SK-N-SH treated with all-trans-retinoic acid at 6 μM for 48 hours (cell line): ENCODE measurements at regions not wholly inside any gene's neighbourhood (a gene's known extent, or its start where the extent isn't known, plus 50 kb on each side); places are given as distances from the start of the nearest gene placed in this dataset.
"Not testable (repeated sequence)": the region's sequence is repeated elsewhere in the genome, so short reads cannot be mapped to it uniquely, and the experiment has no call there.

ENCODE experiments used
- ATAC-seq: fragments of 200-7000 bp; cut with Tn5 transposase; 3 replicates; pipeline ENCODE4 v1.9.1; 2020; ENCODE audit warnings: mild to moderate bottlenecking, moderate library complexity
- ISL1 ChIP-seq: fragments of 250-450 bp; sonication (Bioruptor Pico); IDR thresholded peaks from 2 replicates; pipeline ENCODE4 v2.1.2; 2022; ENCODE audit warnings: mild to moderate bottlenecking, moderate library complexity

DNA sequence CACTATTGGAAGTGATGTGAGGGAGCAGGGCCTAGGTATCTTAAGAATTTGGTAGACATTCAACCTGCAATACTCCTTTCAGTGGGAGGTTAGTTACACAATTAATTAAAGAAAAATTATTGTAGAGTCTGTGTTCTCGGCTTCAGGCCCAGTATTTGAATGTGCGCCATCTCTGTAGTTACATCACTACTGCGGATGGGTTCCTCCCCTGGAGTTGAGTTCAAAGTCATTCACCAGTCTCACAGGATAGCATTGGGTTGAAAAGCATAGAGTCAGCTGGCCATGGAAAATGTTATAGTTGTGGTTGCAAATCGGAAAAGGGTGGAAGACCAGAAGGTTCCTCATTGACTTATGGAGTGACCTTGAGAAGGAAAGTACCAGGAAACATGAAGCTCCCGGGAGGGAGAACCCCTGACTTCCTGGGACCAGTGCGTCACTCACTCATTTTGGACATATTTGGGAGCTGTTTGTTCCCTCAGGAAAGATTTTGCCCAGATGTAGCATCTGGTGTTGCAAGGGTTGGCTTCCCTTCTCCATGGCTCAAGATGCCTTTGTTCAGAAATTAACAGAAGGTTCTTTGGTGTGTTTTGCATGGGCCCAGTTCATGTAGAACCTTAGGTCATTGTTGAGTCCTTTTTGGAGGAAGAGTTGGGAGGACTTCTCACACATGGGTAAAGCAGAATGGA, 111.8 kb downstream of the SRGAP2 start:
- not testable (repeated sequence) for ATAC-seq

DNA sequence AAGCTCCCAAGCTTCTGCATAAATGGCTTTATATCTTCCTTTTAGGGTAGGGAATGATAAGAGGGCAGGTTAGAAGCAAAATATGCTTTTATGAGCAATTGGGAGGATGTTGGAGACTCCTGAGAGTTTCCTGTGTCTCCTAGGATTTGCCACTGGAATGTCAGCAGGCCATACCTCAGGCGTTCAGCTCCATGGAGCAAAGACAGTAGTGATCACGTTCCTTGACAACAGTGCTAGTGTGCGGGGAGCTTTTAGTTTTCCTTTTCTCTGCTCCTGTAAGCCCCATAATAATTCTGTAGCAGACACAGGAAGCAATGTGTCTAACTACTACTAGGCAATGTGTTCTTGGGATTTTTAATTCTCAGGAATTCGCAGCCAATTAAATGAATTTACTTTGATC, 113.6 kb downstream of the SRGAP2 start:
- ATAC-seq = peak; percentile 21; the same call in 1 of the 3 replicates

GRCh38 chr1:206317878-206318514, 114.7 kb downstream of the SRGAP2 start:
- peak; percentile 71 for ATAC-seq

- ATAC-seq = peak; percentile 53
These were observed 116.9 kb downstream of the SRGAP2 start for GRCh38 chr1:206320227-206320626.

DNA sequence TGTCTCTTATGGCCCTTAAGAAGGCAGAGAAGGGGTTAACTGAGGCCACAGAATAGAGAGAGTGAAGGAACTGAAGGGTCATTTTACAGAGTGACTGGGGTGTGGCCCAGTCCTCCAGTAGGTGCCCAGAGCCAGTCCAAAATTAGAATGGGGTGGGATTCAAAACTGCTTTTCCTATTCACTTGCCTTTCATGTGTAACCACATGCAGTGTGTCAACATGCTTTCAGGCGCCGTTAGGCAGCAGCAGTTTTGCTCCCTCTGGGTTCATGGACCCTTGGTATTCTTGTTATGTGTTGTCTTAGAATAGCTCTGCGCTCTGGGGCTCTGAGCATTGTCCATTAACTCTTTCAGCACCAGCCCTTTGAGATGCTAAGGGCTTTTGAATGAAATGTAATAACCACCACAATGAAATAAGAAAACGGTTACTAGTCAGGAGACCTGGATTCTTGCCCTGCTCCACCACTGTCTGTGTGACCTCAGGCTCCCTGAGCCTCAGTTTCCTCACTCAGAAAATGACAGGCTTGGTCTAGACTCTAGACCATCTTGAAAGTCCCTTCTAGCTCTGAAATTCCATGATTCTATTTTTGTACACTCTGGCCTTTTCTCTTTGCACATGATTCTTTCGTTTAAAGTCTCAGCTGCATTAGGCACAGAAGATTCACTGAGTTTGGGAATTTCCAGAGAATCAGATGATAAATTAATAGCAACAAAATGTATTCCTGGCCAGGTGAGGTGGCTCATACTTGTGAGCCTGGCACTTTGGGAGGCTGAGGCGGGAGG, 123.0 kb downstream of the SRGAP2 start:
- peak; percentile 73 for ATAC-seq

DNA sequence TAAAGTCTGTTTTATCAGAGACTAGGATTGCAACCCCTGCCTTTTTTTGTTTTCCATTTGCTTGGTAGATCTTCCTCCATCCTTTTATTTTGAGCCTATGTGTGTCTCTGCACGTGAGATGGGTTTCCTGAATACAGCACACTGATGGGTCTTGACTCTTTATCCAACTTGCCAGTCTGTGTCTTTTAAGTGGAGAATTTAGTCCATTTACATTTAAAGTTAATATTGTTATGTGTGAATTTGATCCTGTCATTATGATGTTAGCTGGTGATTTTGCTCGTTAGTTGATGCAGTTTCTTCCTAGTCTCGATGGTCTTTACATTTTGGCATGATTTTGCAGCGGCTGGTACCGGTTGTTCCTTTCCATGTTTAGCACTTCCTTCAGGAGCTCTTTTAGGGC, 128.3 kb downstream of the SRGAP2 start:
- ATAC-seq = not testable (repeated sequence)

DNA sequence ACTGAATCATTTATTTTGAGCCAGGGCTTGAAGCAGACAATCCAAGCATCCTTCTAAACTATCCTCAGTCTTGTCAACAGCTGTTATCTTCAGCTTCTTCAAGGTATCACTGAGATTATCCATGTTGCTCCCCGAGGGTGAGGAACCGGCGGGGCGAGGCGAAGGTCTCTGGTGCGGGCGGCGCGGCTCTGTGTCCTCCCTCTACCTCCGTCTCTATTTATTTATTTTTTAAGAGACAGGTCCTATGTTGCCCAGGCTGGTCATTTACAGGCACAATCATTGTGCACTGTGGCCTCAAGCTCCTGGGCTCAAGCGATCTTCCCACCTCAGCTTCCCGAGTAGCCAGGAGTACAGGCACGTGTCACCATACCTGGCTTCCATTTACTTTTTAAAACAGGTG, 130.0 kb downstream of the SRGAP2 start:
- ATAC-seq = not testable (repeated sequence)

- peak; percentile 13; the same call in 2 of the 3 replicates for ATAC-seq
These were observed 130.6 kb downstream of the SRGAP2 start for GRCh38 chr1:206333897-206334296.

- ATAC-seq = peak; percentile 17; the same call in 2 of the 3 replicates
- peak; percentile 29; the same call in 1 of the 2 replicates for TF ChIP-seq ISL1 (CRISPR knock-in tag)
- TF ChIP-seq, all 23 proteins: peak for 1; not testable (repeated sequence) for 22
These were observed 131.1 kb downstream of the SRGAP2 start for GRCh38 chr1:206334481-206334880.

- not testable (repeated sequence) for ATAC-seq
These were observed 131.8 kb downstream of the SRGAP2 start for GRCh38 chr1:206335162-206335561.

GRCh38 chr1:206335875-206336846, 132.8 kb downstream of the SRGAP2 start:
- peak; percentile 61 for ATAC-seq

- peak; percentile 72 for ATAC-seq
These were observed 133.3 kb upstream of the IKBKE start for GRCh38 chr1:206337024-206337423.

DNA sequence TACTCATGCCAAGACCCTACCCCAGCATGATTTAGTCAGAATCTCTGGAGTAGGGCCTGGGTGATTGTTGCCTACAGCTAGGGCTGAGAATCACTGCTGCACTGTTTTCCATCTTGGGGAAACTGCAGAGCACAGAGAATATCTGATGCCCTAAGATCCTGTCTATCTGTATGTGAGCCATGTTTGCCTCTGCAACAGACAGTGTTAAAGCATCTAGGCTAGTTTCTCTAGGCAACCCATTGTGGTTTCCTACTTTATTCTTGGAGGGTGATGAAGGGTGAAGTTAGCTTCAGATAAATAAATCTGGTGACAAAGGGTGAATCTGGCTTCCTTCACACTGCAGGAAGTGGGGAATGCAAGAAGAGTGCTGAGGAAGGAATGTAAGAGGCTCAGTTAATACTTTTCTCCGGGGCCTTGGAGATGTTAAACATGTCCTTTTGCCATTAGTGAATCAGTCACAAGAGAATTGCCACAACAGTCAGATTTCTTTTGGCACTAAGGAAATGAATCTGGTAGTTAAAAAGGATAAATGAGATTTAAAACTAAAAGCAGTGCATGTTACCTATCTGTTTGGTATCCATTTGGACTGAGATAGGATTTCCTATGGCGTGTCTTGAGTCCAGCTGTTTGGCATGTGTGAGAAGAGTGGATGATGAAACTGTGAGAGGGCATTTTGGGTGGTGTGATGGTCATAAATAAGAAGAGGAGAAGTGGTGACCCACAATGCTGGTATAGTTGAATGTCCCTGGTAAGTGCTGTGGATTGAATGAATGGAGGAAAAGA, 119.6 kb upstream of the IKBKE start:
- ATAC-seq = peak; percentile 87

DNA sequence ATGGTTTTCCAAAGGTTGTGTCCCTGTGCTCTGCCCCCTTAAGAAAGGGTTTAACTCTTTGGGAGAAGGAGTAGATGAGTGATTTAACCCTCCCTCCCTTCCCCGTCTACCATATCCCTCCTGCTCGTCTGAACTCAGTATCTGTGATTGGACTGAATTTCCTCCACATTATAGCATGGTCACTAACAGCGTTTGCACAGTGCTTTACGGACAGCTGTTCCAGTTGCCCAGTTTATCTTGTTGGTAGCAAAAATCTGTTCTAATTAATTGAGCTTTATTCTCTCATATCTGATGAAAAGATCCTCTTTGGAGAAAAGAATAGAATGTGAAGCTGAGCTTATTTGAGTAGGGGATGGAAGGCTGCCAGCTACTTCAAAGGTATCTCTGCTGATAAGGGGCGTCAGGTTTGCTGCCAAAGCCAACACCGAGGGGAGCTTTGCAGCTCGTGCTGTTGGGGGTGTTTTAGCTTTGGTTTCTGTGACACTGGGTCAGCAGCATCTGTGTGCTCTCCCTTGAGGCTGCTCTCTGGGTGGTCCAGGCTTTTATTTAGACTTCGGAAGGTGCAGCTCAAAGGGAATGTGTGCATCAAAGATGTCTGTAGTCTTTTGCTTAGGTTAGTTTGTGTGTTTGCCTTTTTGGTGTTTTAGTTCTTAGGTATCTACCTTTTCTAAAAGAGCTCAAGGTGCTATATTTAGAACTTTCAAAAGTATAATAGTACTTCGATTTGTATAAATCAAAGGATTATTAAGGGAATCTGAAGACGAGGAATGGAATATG, 118.8 kb upstream of the IKBKE start:
- peak; percentile 15 for ATAC-seq

- ATAC-seq = peak; percentile 76
These were observed 114.0 kb upstream of the IKBKE start for GRCh38 chr1:206356310-206356709.

GRCh38 chr1:206357962-206358361, 112.3 kb upstream of the IKBKE start:
- ATAC-seq = peak; percentile 1; the same call in 1 of the 3 replicates

DNA sequence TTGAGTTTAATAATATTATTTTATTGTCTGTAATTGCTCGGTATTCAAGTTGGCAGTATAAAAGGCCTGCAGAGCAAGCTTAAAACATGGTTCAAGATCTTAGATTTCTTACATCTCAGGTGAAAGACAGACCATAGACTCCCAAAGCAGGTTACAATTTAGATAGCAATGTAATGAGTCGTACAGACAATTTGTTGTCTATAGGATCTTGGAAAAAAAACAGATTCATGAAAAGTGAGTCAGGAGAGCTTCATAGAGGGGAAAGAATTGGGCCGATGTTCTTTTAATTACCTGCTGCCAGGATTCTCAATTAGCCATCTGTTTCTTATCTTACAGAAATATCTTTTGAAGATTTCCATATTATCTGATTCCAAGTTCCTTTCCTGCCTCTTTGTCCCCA, 111.5 kb upstream of the IKBKE start:
- ATAC-seq = peak; percentile 74

DNA sequence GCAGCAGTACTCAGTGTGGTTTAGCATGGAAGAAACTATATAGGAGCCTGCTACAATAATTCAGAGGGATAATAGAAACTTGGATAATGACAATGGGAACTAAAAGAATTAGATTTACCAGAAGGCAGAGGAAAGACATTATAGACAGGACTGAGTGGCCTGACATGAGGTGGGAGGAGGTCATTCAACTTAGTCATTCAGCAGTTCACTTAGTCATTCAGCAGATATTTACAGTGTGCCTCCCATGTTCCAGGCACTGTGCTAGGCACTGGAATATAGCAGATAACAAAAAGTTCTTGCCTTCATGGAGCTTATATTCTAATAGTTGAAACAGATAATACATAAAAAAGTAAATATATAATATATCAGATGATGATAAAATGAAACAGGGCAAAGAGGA, 110.9 kb upstream of the IKBKE start:
- ATAC-seq = peak; percentile 2

DNA sequence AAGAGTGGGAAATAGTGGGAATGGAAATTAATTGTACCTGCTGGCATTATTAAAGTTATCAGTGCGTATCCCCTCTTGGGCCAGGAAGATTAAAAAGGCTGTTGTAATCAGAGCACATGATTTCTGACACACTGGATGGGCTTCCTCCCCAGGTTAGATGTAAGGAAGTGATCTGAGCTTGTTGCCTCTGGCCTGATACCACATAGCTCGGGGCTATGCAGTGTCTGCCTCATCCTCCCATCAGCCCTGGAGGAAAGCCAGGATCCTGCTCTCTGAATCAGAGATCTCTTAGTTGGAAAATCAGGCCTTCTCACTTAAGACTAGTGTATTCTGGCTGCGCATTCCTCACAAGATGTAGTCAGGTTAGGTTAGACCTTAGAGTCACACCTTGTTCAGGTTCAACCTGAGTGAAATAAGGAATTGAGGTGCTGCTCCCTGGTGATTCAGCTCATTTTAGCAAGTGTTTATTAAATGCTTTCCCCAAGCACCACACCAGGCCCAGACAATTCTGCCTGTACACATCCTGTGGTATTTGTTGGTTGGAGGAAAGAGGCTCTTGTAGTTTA, 108.2 kb upstream of the IKBKE start:
- peak; percentile 82 for ATAC-seq

GRCh38 chr1:206362994-206363393, 107.3 kb upstream of the IKBKE start:
- ATAC-seq = not testable (repeated sequence)
